Psoas muscle (tissue), 7 donors: ENCODE measurements at regions not wholly inside any gene's neighbourhood (a gene's known extent, or its start where the extent isn't known, plus 50 kb on each side); places are given as distances from the start of the nearest gene placed in this dataset.

ENCODE experiments used
- ATAC-seq, 4 donors: fragments of 200-7000 bp; cut with Tn5 transposase; one replicate each; pipeline ENCODE4 v1.9.1; 2020; ENCODE audit warnings: moderate library complexity in 3 of 4, mild to moderate bottlenecking in 2 of 4
- DNase-seq, 2 donors: peaks; one replicate each; pipeline ENCODE4 v3.0.0-alpha.2; 2020
- H3K27ac ChIP-seq: fragments of 200-600 bp; one replicate; pipeline ENCODE4 v1.8.0; 2022
- H3K27me3 ChIP-seq, 3 donors: fragments of 200-600 bp in 1 of 3; one replicate each; pipeline versions ENCODE4 v1.6.1 to v1.8.0; 2013 to 2022; ENCODE audit warnings: low read length in 2 of 3, mild to moderate bottlenecking in 2 of 3, moderate library complexity in 1 of 3; ENCODE audit not compliant: insufficient read depth in 3 of 3
- H3K36me3 ChIP-seq, 2 donors: fragments of 200-600 bp in 1 of 2; one replicate each; pipeline versions ENCODE4 v1.6.1 to v1.8.0; 2013 to 2022; ENCODE audit warnings: low read depth in 1 of 2, mild to moderate bottlenecking in 1 of 2, moderate library complexity in 1 of 2; ENCODE audit not compliant: insufficient read depth in 1 of 2
- H3K4me1 ChIP-seq: fragments of 200-600 bp; one replicate; pipeline ENCODE4 v1.8.0; 2022
- H3K4me3 ChIP-seq: fragments of 200-600 bp; one replicate; pipeline ENCODE4 v1.8.0; 2022; ENCODE audit warnings: mild to moderate bottlenecking
- H3K9me3 ChIP-seq: fragments of 200-600 bp; one replicate; pipeline ENCODE4 v1.8.0; 2022
- WGBS, 3 donors: extraction: QIAGEN DNeasy Blood & Tissue Kit; methylation state at CpG; one replicate each; pipeline versions ENCODE4 v1.1.6 to v1.1.7; 2013; 5-methylcytosine and 5-hydroxymethylcytosine counted together
- intact Hi-C, 2 donors: fragments of 100-400 bp; cut with DNase I; formaldehyde crosslinking; loops; one replicate each; pipeline versions ENCODE4 v1.11.0 to v1.14.2; 2022
- TF ChIP-seq, protein P1 (sequence below): fragments of 200-600 bp; IDR thresholded peaks from one replicate; pipeline ENCODE4 v1.8.0; 2022; ENCODE audit warnings: antibody characterized with exemption
- donor health status: healthy with polysubstance abuse.
- donor health status: DM: no; HTN: no; CAD: no; lungs with moderate emphysema.
- donor health status: Bipolar disorder and iron deficiency.
- donor health status: healthy.
- donor health status: DM: yes; HTN: yes; CAD: no.
- donor health status: DM: no; HTN: no; CAD: no.
- donor health status: DM: yes; HTN: yes; CAD: no.

DNA sequence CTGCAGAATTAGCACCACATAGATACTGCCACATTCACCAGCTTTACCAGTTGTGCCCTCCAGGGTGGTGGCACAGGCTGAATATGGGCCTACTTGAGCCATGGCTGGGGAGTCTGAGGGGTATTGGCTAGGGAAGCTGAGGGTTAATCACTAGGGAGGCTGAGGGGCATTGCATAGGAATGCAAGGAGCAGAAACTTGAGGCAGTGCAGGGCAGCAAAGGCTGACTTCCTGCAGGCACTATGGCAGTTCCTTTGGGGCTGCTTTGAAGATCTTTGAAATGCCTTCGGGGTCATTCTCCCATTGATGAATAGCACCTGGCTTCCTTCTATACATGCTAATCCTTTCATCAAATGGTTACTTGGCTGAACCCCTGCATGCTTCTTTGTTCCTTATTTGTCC, 171.5 kb downstream of the RCN1 start:
- intact Hi-C loops: no loop called here
- Histone ChIP-seq H3K4me1 (no peaks in the 10 kb centered on the region), H3K36me3 (no peaks in the 10 kb centered on the region), H3K27me3 (peaks cover 0 to 2% (median 0%) of the 10 kb centered on the region in 3 donors), H3K4me3 (no peak overlapping the region), H3K27ac (no peak overlapping the region), H3K9me3 (no peaks in the 10 kb centered on the region)
- WGBS, 3 donors: 6 to 22% (median 13%) methylated on average over 1 of the region's 1 CpG
- TF ChIP-seq, protein P1, sequence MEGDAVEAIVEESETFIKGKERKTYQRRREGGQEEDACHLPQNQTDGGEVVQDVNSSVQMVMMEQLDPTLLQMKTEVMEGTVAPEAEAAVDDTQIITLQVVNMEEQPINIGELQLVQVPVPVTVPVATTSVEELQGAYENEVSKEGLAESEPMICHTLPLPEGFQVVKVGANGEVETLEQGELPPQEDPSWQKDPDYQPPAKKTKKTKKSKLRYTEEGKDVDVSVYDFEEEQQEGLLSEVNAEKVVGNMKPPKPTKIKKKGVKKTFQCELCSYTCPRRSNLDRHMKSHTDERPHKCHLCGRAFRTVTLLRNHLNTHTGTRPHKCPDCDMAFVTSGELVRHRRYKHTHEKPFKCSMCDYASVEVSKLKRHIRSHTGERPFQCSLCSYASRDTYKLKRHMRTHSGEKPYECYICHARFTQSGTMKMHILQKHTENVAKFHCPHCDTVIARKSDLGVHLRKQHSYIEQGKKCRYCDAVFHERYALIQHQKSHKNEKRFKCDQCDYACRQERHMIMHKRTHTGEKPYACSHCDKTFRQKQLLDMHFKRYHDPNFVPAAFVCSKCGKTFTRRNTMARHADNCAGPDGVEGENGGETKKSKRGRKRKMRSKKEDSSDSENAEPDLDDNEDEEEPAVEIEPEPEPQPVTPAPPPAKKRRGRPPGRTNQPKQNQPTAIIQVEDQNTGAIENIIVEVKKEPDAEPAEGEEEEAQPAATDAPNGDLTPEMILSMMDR: no peak
- no peak for ATAC-seq
- DNase-seq: no peak

DNA sequence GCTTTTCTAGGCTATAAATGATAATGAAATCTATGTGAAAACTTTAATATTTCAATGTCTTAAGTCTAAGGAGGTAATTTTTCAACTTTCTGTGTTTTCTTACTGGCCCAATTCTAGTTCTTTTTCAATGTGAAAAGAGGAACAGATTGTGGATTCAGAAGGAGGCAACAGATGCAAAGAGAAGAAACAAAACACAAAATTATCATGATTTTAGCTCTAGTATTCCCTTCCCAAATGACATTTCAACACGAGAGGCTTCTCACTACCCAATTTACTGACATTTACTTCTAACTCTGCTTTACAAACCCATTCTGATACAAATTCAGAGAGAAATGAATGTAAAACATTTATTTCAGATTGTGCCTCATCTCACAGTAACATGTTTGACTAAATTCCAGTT, 169.4 kb downstream of the WT1 start:
- WGBS, 3 donors: 55 to 59% (median 56%) methylated on average over 1 of the region's 1 CpG

DNA sequence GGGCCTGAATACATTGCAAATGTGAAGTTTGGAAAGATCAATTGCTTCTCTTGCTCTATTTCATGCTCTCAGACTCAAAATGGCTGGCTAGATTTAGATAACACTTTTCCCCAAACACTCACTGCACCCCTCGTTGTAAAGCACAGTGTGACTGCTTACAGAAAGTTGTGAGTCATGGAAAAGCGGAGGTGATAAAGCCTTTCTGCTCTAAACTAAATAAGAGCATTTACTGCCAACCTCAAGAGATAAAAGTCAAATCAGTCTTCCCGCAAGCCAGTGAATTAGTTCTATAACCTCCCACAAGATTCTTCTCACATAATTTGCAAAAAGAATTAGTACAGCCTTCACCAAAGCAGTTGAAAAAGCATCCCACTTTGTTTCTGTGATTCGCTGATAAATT, 168.7 kb downstream of the WT1 start:
- no peaks in the 10 kb centered on the region for H3K4me1 ChIP-seq
- no peak overlapping the region for H3K4me3 ChIP-seq
- no peaks in the 10 kb centered on the region for H3K9me3 ChIP-seq
- WGBS, 3 donors: 62 to 78% (median 74%) methylated on average over 4 of the region's 4 CpGs
- TF ChIP-seq, protein P1: no peak
- H3K36me3 ChIP-seq: no peaks in the 10 kb centered on the region
- ATAC-seq (no peak), DNase-seq (no peak)
- no peak overlapping the region for H3K27ac ChIP-seq
- intact Hi-C loops: no loop called here
- H3K27me3 ChIP-seq: peaks cover 0 to 2% (median 0%) of the 10 kb centered on the region in 3 donors

More for the DNA sequence above, 169.4 kb downstream of the WT1 start:
- intact Hi-C loops: no loop called here
- no peaks in the 10 kb centered on the region for H3K4me1 ChIP-seq
- TF ChIP-seq, protein P1: no peak
- H3K36me3 ChIP-seq: no peaks in the 10 kb centered on the region
- ATAC-seq: no peak
- no peak for DNase-seq
- no peaks in the 10 kb centered on the region for H3K9me3 ChIP-seq
- H3K27ac ChIP-seq: no peak overlapping the region
- H3K27me3 ChIP-seq: peaks cover 0 to 2% (median 0%) of the 10 kb centered on the region in 3 donors
- no peak overlapping the region for H3K4me3 ChIP-seq

DNA sequence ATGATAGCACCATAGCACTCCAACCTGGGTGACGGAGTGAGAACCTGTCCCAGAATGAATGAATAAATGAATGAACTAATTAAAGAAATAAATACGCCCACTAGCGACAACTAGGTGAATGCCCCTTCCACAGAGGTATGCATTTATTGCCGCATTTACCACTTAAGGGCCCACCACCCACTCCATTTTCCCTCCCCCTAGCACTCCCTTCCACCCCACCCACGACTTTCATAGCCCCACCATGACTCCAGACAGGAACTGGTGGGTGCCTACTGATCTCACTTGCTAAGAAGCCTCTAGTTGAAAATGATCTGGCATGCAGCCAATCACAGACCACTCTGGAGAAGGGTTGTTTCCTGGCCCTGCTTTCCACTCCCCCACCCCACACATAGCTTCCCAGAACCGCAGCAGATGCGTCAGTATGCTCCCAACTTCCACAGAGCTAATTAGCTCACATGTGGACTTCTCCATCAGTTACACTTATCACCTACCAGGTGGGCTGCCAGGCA, 167.6 kb downstream of the WT1 start:
- H3K27ac ChIP-seq: no peak overlapping the region
- H3K4me1 ChIP-seq: no peaks in the 10 kb centered on the region
- intact Hi-C loops: no loop called here
- no peak for DNase-seq
- no peaks in the 10 kb centered on the region for H3K36me3 ChIP-seq
- no peak overlapping the region for H3K4me3 ChIP-seq
- H3K27me3 ChIP-seq: peaks cover 0 to 2% (median 0%) of the 10 kb centered on the region in 3 donors
- 65 to 77% (median 73%) methylated on average over 7 of the region's 7 CpGs for WGBS, 3 donors
- H3K9me3 ChIP-seq: no peaks in the 10 kb centered on the region
- TF ChIP-seq, protein P1: no peak
- ATAC-seq: no peak

DNA sequence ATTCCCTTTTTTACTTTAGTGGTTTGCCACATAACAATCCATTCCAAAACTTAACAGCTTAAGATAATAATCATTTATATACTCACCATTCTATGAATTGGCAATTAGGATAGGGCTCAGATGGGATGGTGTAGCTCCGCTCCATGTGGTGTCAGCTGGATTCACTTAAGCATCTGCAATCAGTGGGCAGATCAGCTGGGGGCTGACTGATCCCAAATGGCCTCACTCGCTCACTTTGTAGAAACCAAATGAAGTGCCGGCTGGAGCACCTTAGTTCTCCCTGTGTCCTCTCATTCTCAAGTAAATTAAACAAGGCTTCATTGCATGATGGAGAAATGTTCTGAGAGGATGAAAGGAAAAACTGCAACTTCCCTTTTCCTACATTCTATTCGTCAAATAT, 161.4 kb downstream of the WT1 start:
- intact Hi-C loops: no loop called here
- Histone ChIP-seq H3K36me3 (no peaks in the 10 kb centered on the region), H3K9me3 (no peaks in the 10 kb centered on the region), H3K4me1 (no peaks in the 10 kb centered on the region), H3K4me3 (no peak overlapping the region), H3K27ac (no peak overlapping the region), H3K27me3 (no peaks in the 10 kb centered on the region)
- DNase-seq: no peak
- WGBS, 3 donors: 59 to 66% (median 60%) methylated on average over 4 of the region's 4 CpGs
- TF ChIP-seq, protein P1: no peak
- no peak for ATAC-seq
